GM21360 (cell line): ENCODE measurements at regions not wholly inside any gene's neighbourhood (a gene's known extent, or its start where the extent isn't known, plus 50 kb on each side); places are given as distances from the start of the nearest gene placed in this dataset.
"Not testable (repeated sequence)": the region's sequence is repeated elsewhere in the genome, so short reads cannot be mapped to it uniquely, and the experiment has no call there.

Experiments used
- ATAC-seq: cut with Tn5 transposase; IDR thresholded peaks from one replicate; pipeline ENCODE4 v1.9.1; 2021; ENCODE audit warnings: mild to moderate bottlenecking, moderate library complexity; ENCODE audit not compliant: unreplicated experiment

GRCh38 chr9:40939201-40939887 lies 189.1 kb downstream of the FOXD4L6 start:
- not testable (repeated sequence) for ATAC-seq

DNA sequence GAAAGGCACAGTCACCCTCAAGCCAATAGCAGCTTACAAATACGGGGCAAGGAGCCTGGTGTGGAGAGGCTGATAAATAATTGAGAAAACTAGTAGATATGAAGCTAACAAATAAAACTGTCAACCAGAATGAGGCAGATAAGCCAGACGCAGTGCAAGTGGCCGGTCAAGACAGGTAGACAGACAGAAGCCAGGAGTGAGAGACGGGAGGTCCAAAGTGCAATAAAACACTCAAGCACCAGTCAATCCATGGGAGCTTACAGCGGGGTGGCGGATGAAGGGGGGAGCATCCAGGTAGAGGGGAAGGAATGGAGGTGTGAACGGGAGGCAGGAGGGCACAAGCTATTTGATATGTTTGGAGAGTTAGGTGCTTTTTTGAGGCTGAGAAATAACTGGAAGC lies 193.1 kb downstream of the FOXD4L6 start:
- no peak for ATAC-seq

DNA sequence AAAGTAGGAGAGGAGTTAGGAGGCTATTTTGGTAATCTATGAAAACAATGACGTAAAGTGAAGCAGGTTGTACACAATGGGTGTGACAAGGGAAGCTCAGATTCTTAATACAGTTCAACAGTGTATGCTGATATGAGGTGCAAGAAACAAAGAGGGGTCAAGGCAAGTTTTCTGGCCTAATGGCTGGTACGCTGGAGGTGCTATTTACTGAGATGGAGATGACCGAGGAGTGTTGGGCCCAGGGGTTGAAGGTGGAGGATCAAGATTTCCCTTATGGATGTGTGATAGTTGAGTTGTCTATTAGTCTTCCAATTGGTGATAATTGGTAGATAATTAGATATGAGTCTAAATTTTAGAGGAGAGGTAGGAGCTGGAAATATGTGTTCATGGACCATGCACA lies 194.0 kb downstream of the FOXD4L6 start:
- ATAC-seq = not testable (repeated sequence)

- not testable (repeated sequence) for ATAC-seq
Measured at GRCh38 chr9:40930426-40930825, 198.1 kb downstream of the FOXD4L6 start.

DNA sequence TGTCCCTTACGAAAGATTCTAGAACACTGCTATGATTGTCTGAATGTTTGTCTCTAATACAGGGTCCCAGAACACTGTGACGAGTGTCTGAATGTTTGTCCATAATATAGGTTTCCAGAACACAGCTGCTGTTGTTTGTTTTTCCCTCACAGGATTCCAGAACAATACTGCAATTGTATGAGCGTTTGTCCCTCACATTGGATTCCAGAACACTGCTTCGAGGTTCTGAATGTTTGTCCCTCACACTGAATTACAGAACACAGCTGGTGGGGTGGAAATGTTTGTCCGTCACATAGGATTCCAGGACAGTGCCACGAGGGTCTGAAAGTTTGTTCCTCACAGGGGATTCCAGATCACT lies 199.0 kb downstream of the FOXD4L6 start:
- ATAC-seq = not testable (repeated sequence)

- no peak for ATAC-seq
Measured at GRCh38 chr9:40928803-40929487, 199.5 kb downstream of the FOXD4L6 start.

DNA sequence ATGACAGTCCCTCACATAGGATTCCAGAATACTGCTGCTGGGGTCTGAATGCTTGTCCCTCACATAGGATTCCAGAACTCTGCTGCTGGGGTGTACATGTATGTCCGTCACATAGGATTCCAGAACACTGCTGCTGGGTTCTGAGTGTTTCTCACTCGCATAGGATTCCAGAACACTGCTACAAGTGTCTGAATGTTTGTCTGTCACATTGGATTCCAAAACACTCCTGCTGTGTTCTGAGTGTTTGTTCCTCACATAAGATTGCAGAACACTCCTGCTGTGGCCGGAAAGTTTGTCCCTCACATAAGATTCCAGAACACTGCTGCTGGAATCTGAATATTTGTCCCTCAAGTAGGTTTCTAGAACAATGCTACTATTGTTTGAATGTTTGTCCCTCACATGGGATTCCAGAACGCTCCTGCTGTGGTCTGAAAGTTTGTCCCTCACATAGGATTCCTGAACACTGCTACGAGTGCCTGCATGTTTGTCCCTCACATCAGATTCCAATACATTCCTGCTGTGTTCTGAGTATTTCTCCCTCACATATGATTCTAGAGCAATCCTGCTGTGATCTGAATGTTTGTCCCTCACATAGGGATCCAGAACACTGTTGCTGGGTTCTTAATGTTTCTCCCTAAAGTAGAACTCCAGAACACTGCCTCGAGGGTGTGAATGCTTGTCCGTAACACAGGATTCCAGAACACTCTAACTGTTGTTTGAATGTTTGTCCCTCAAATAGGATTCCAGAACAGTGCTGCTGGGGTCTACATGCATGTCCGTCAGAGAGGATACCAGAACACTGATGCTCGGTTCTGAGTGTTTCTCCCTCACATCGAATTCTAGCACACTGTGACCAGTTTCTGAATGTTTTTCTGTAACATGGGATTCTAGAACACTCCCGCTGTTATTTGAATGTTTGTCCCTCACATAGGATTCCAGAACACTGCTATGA lies 200.4 kb downstream of the FOXD4L6 start:
- no peak for ATAC-seq

DNA sequence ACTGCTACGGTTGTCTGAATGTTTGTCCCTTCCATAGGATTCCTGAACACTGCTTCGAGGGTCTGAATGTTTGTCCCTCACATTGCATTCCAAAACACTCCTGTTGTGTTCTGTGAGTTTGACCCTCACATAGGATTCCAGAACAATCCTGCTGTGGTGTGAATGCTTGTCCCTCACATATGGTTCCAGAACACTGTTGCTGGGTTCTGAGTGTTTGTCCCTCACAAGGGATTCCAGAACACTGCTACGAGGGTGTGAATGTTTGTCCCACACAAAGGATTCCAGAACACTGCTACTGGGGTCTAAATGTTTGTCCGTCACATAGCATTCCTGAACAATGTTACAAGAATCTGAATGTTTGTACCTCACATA lies 201.2 kb downstream of the FOXD4L6 start:
- no peak for ATAC-seq

- no peak for ATAC-seq
Measured at GRCh38 chr9:40926404-40927259, 201.8 kb downstream of the FOXD4L6 start.

DNA sequence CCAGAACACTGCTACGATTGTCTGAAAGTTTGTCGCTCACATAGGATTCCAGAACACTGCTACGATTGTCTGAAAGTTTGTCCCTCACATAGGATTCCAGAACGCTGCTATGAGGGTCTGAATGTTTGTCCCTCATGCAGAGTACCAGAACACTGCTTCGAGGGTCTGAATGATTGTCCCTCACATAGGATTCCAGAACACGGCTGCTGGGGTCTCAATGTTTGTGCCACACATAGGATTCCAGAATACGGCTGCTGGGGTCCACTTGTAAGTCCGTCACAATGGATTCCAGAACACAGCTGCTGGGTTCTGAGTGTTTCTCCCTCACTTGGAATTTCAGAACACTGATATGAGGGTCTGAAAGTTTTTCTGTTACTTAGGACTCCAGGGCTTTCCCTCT lies 203.3 kb downstream of the FOXD4L6 start:
- no peak for ATAC-seq

DNA sequence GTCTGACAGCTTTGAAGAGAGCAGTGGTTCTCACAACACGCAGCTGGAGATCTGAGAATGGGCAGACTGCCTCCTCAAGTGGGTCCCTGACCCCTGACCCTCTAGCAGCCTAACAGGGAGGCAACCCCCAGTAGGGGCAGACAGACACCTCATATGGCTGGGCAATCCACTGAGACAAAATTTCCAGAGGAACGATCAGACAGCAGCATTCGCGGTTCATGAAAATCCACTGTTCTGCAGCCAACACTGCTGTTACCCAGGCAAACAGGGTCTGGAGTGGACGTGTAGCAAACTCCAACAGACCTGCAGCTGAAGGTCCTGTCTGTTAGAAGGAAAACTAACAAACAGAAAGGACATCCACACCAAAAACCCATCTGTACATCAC lies 212.1 kb downstream of the FOXD4L6 start:
- not testable (repeated sequence) for ATAC-seq

DNA sequence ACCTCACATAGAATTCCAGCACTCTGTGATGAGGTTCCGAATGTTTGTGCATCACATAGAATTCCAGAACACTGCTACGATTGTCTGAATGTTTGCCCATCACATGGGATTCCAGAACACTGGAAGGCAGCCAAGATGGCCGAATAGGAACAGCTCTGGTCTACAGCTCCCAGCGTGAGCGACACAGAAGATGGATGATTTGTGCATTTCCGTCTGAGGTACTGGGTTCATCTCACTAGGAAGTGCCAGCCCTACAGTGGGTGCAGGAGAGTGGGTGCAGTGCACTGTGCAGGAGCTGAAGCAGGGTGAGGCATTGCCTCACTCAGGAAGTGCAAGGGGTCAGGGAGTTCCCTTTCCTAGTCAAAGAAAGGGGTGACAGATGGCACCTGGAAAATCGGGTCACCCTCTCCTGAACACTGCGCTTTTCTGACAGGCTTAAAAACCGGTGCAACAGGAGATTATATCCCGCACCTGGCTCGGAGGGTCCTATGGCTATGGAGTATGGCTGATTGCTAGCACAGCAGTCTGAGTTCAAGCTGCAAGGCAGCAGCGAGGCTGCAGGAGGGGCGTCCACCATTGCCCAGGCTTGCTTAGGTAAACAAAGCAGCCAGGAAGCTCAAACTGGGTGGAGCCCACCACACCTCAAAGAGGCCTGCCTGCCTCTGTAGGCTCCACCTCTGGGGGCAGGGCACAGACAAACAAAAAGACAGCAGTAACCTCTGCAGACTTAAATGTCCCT lies 212.7 kb downstream of the FOXD4L6 start:
- ATAC-seq = not testable (repeated sequence)

- ATAC-seq = no peak
Measured at GRCh38 chr9:40914772-40915659, 213.5 kb downstream of the FOXD4L6 start.

DNA sequence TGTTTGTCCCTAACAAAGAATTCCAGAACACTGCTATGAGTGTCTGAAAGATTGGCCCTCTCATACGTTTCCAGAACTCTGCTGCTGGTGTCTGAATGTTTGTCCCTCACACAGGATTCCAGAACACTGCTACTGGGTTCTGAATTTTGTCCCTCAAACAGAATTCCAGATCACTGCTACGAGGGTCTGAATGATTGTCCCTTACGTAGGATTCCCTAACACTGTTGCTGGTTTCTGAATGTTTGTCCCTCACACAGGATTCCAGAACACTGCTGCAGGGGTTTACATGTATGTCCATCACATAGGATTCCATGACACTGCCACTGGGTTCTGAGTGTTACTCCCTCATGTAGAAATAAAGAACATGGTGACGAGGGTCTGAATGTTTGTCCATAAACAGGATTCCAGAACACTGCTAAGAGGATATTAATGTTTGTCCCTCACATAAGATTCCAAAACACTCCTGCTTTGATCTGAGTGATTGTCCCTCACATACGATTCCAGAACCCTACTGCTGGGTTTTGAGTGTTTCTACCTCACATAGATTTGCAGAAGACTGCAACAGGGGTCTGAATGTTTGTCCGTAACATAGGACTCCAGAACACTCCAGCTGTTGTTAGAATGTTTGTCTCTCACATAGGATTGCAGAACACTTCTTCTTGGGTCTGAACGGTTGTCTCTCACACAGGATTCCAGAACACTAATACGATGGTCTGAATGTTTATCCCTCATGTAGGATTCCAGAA lies 214.4 kb downstream of the FOXD4L6 start:
- no peak for ATAC-seq

GRCh38 chr9:40913096-40913719 lies 215.3 kb downstream of the FOXD4L6 start:
- no peak for ATAC-seq

DNA sequence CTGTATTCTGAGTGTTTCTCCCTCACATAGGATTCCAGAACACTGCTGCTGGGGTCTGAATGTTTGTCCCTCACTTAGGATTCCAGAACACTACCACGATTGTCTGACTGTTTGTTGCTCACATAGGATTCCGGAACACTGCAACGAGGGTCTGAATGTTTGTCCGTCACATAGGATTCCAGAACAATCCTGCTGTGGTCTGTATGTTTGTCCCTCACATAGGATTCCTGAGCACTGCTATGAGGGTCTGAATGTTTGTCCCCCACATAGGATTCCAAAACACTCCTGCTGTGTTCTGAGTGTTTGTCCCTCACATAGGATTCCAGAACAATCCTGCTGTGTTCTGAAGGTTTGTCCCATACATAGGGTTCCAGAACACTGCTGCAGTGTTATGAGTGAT lies 215.8 kb downstream of the FOXD4L6 start:
- ATAC-seq = not testable (repeated sequence)

DNA sequence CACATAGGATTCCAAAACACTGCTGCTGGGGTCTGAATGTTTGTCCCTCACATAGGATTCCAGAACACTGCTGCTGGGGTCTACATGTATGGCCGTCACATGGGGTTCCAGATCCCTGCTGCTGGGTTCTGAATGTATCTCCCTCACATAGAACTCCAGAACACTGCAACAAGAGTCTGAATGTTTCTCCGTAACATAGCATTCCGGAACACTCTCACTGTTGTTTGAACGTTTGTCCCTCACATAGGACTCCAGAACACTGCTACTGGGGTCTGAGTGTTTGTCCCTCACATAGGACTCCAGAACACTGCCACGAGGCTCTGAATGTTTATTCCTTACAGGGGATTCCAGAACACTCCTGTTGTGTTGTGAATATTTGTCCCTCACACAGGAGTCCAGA lies 216.8 kb downstream of the FOXD4L6 start:
- no peak for ATAC-seq

DNA sequence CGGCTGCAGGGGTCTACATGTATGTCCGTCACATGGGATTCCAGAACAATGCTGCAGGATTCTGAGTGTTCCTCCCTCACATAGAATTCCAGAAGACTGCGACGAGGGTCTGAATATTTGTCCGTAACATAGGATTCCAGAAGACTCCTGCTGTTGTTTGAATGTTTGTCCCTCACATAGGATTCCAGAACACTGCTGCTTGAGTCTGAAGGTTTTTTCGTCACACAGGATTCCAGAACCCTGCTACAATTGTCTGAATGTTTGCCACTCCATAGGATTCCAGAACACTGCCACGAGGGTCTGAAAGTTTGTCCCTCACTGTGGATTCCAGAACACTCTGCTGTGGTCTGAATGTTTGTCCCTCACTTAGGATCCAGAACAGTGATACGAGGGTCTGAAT lies 217.5 kb downstream of the FOXD4L6 start:
- not testable (repeated sequence) for ATAC-seq
